Sigmoid colon (tissue), 6 donors: ENCODE measurements at regions not wholly inside any gene's neighbourhood (a gene's known extent, or its start where the extent isn't known, plus 50 kb on each side); places are given as distances from the start of the nearest gene placed in this dataset.
"Not testable (repeated sequence)": the region's sequence is repeated elsewhere in the genome, so short reads cannot be mapped to it uniquely, and the experiment has no call there.

Experiments
- DNase-seq: peaks from one replicate; pipeline ENCODE4 v3.0.0-alpha.2; 2019
- H3K27ac ChIP-seq, 4 donors: fragments of 200-600 bp; sonication (generic); one replicate each; pipeline ENCODE4 v1.5.1; 2016 to 2019; ENCODE audit warnings: mild to moderate bottlenecking in 1 of 4
- H3K27me3 ChIP-seq, 3 donors: fragments of 200-600 bp; sonication (generic); one replicate each; pipeline ENCODE4 v1.5.1; 2019; ENCODE audit warnings: mild to moderate bottlenecking in 1 of 3
- H3K36me3 ChIP-seq, 4 donors: fragments of 200-600 bp; sonication (generic); one replicate each; pipeline ENCODE4 v1.5.1; 2016 to 2019
- H3K4me1 ChIP-seq, 4 donors: fragments of 200-600 bp; sonication (generic); one replicate each; pipeline ENCODE4 v1.5.1; 2017 to 2019
- H3K4me3 ChIP-seq, 4 donors: fragments of 200-600 bp; sonication (generic); one replicate each; pipeline ENCODE4 v1.5.1; 2017 to 2019; ENCODE audit warnings: mild to moderate bottlenecking in 2 of 4, moderate library complexity in 1 of 4
- H3K9me3 ChIP-seq, 4 donors: fragments of 200-600 bp in 3 of 4; sonication (generic) in 3 of 4; one replicate each; pipeline versions ENCODE4 v1.5.1 to v1.6.1; 2013 to 2019
- CTCF ChIP-seq, 4 experiments: fragments of 450-650 bp in 3 of 4; fragments of 200-600 bp in 1 of 4; IDR thresholded peaks; one replicate each; pipeline ENCODE4 v1.5.1; 2016 to 2019; ENCODE audit warnings: antibody characterized with exemption in 4 of 4, mild to moderate bottlenecking in 3 of 4, moderate library complexity in 2 of 4
- EP300 ChIP-seq, 4 donors: sonication (generic); formaldehyde crosslinking; IDR thresholded peaks; one replicate each; pipeline ENCODE4 v1.6.1; 2017; ENCODE audit warnings: antibody characterized with exemption in 4 of 4
- POLR2A ChIP-seq, 2 donors: fragments of 450-650 bp; IDR thresholded peaks; one replicate each; pipeline ENCODE4 v1.6.1; 2016; ENCODE audit warnings: antibody characterized with exemption in 2 of 2, mild to moderate bottlenecking in 2 of 2, moderate library complexity in 2 of 2
- POLR2AphosphoS5 ChIP-seq, 4 donors: sonication (generic); formaldehyde crosslinking; IDR thresholded peaks; one replicate each; pipeline ENCODE4 v1.6.1; 2017; ENCODE audit warnings: antibody characterized with exemption in 4 of 4
- WGBS, 2 donors: extraction: QIAGEN DNeasy Blood & Tissue Kit; methylation state at CpG; one replicate each; pipeline ENCODE4 v1.1.7; 2013; 5-methylcytosine and 5-hydroxymethylcytosine counted together
- intact Hi-C: fragments of 100-400 bp; cut with DNase I; formaldehyde crosslinking; loops from one replicate; pipeline ENCODE4 v1.15.1; 2023
- donor health status: healthy with polysubstance abuse.
- donor health status: healthy.

- H3K4me3 ChIP-seq = no peak overlapping the region
- WGBS, 2 donors = 79 to 95% methylated on average over 2 of the region's 2 CpGs
- no peaks in the 10 kb centered on the region for H3K9me3 ChIP-seq
- H3K4me1 ChIP-seq = no peaks in the 10 kb centered on the region
- TF ChIP-seq POLR2A (IDR thresholded peaks at IDR 0.05) (no peak), CTCF (IDR thresholded peaks at IDR 0.05) (no peak), EP300 (IDR thresholded peaks at IDR 0.05) (no peak), POLR2AphosphoS5 (IDR thresholded peaks at IDR 0.05) (no peak)
- H3K36me3 ChIP-seq = no peaks in the 10 kb centered on the region
- intact Hi-C loops = no loop called here
- H3K27ac ChIP-seq = no peak overlapping the region
- H3K27me3 ChIP-seq = no peaks in the 10 kb centered on the region
- DNase-seq = no peak
Measured at GRCh38 chr4:167987285-167987684, 105.1 kb upstream of the ANXA10 start.

GRCh38 chr4:167989815-167990214 lies 102.5 kb upstream of the ANXA10 start:
- H3K27me3 ChIP-seq = no peaks in the 10 kb centered on the region
- DNase-seq = no peak
- 5 to 58% methylated on average over 2 of the region's 2 CpGs for WGBS, 2 donors
- intact Hi-C loops = no loop called here
- no peaks in the 10 kb centered on the region for H3K36me3 ChIP-seq
- TF ChIP-seq EP300 (IDR thresholded peaks at IDR 0.05) (no peak), CTCF (IDR thresholded peaks at IDR 0.05) (no peak), POLR2A (IDR thresholded peaks at IDR 0.05) (no peak), POLR2AphosphoS5 (IDR thresholded peaks at IDR 0.05) (no peak)
- H3K4me1 ChIP-seq = no peaks in the 10 kb centered on the region
- no peak overlapping the region for H3K27ac ChIP-seq
- H3K4me3 ChIP-seq = no peak overlapping the region
- no peaks in the 10 kb centered on the region for H3K9me3 ChIP-seq

- intact Hi-C loops, DNase-seq, H3K4me3 ChIP-seq, H3K36me3 ChIP-seq, H3K27ac ChIP-seq, H3K27me3 ChIP-seq, H3K4me1 ChIP-seq, H3K9me3 ChIP-seq: not testable (repeated sequence)
- WGBS, 2 donors = 91 to 93% methylated on average over 6 of the region's 6 CpGs
Measured at GRCh38 chr4:168008112-168008511, 84.2 kb upstream of the ANXA10 start.

GRCh38 chr4:168019019-168019651 lies 73.2 kb upstream of the ANXA10 start:
- intact Hi-C loops = no loop called here
- 87 to 97% methylated on average over 1 of the region's 1 CpG for WGBS, 2 donors

GRCh38 chr4:168019921-168020320 lies 72.4 kb upstream of the ANXA10 start:
- H3K27ac ChIP-seq = no peak overlapping the region
- intact Hi-C loops = no loop called here
- 93 to 95% methylated on average over 2 of the region's 2 CpGs for WGBS, 2 donors
- no peaks in the 10 kb centered on the region for H3K27me3 ChIP-seq
- no peaks in the 10 kb centered on the region for H3K9me3 ChIP-seq
- no peaks in the 10 kb centered on the region for H3K4me1 ChIP-seq
- no peak overlapping the region for H3K4me3 ChIP-seq
- TF ChIP-seq POLR2AphosphoS5 (IDR thresholded peaks at IDR 0.05) = no peak
- TF ChIP-seq POLR2A (IDR thresholded peaks at IDR 0.05) = no peak
- no peak for TF ChIP-seq EP300 (IDR thresholded peaks at IDR 0.05)
- no peak for TF ChIP-seq CTCF (IDR thresholded peaks at IDR 0.05)
- no peak for DNase-seq
- H3K36me3 ChIP-seq = no peaks in the 10 kb centered on the region

More at GRCh38 chr4:168019019-168019651, 73.2 kb upstream of the ANXA10 start:
- Histone ChIP-seq H3K4me3 (no peak overlapping the region), H3K36me3 (no peaks in the 10 kb centered on the region), H3K9me3 (no peaks in the 10 kb centered on the region), H3K4me1 (no peaks in the 10 kb centered on the region), H3K27me3 (no peaks in the 10 kb centered on the region), H3K27ac (no peak overlapping the region)
- TF ChIP-seq EP300 (IDR thresholded peaks at IDR 0.05) (no peak), POLR2AphosphoS5 (IDR thresholded peaks at IDR 0.05) (no peak), CTCF (IDR thresholded peaks at IDR 0.05) (no peak), POLR2A (IDR thresholded peaks at IDR 0.05) (no peak)
- no peak for DNase-seq
